Tibial nerve (tissue), 4 donors: ENCODE measurements at regions not wholly inside any gene's neighbourhood (a gene's known extent, or its start where the extent isn't known, plus 50 kb on each side); places are given as distances from the start of the nearest gene placed in this dataset.
"Not testable (repeated sequence)": the region's sequence is repeated elsewhere in the genome, so short reads cannot be mapped to it uniquely, and the experiment has no call there.

Experiments used
- DNase-seq, 2 donors: peaks; one replicate each; pipeline ENCODE4 v3.0.0-alpha.2; 2019; ENCODE audit warnings: low spot score in 2 of 2
- H3K27ac ChIP-seq, 4 donors: fragments of 200-600 bp; sonication (generic) in 3 of 4; one replicate each; pipeline ENCODE4 v1.5.1; 2017 to 2019; ENCODE audit warnings: mild to moderate bottlenecking in 1 of 4
- H3K27me3 ChIP-seq, 2 donors: fragments of 200-600 bp; sonication (generic) in 1 of 2; one replicate each; pipeline versions ENCODE4 v1.5.1 to v1.6.0; 2017 to 2019
- H3K36me3 ChIP-seq, 3 donors: fragments of 200-600 bp; sonication (generic); one replicate each; pipeline ENCODE4 v1.5.1; 2018 to 2019
- H3K4me1 ChIP-seq, 4 donors: fragments of 200-600 bp; sonication (generic) in 3 of 4; one replicate each; pipeline ENCODE4 v1.5.1; 2017 to 2019
- H3K4me3 ChIP-seq, 4 donors: fragments of 200-600 bp; sonication (generic) in 3 of 4; one replicate each; pipeline ENCODE4 v1.5.1; 2017 to 2019; ENCODE audit warnings: mild to moderate bottlenecking in 1 of 4, moderate library complexity in 1 of 4
- H3K9me3 ChIP-seq, 4 donors: fragments of 200-600 bp; sonication (generic) in 3 of 4; one replicate each; pipeline ENCODE4 v1.5.1; 2017 to 2019
- EP300 ChIP-seq, 2 donors: sonication (generic); formaldehyde crosslinking; IDR thresholded peaks; one replicate each; pipeline ENCODE4 v1.6.1; 2017; ENCODE audit warnings: antibody characterized with exemption in 2 of 2, mild to moderate bottlenecking in 1 of 2
- POLR2A ChIP-seq, 2 donors: fragments of 450-650 bp; IDR thresholded peaks; one replicate each; pipeline ENCODE4 v1.6.1; 2017; ENCODE audit warnings: antibody characterized with exemption in 2 of 2, mild to moderate bottlenecking in 2 of 2, moderate library complexity in 2 of 2
- WGBS, 2 donors: methylation state at CpG; one replicate each; pipeline ENCODE4 v1.1.5; 2018; 5-methylcytosine and 5-hydroxymethylcytosine counted together
- TF ChIP-seq, protein P1 (sequence below), 5 experiments: fragments of 200-600 bp in 3 of 5; fragments of 450-650 bp in 2 of 5; sonication (generic) in 3 of 5; IDR thresholded peaks; one replicate each; pipeline ENCODE4 v1.5.1; 2016 to 2019; ENCODE audit warnings: antibody characterized with exemption in 5 of 5, mild to moderate bottlenecking in 3 of 5, moderate library complexity in 2 of 5

DNA sequence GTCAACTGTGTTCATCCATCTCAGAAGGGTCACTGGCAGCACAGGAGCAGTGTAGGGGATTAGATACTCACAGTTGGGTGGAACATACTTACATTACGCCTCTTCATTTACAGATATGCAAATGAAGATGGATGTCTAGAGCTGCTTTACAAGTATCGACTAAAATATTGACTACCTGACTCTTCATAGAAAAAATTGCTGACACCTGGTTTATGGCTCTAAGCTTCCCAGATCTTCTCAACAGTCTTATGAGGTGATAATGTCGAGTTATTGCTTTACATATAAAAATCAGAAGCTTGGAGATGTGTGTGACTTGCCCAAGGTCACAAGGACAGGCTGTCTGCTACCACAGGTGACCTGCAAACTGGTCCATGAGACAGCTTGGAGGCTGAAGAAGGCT is 677.2 kb downstream of the TYW1 start:
- Histone ChIP-seq H3K36me3 (no peaks in the 10 kb centered on the region), H3K9me3 (peaks cover 0 to 53% (median 3%) of the 10 kb centered on the region in 4 donors), H3K4me1 (no peaks in the 10 kb centered on the region), H3K27ac (no peak overlapping the region), H3K27me3 (no peaks in the 10 kb centered on the region), H3K4me3 (no peak overlapping the region)
- TF ChIP-seq, protein P1, sequence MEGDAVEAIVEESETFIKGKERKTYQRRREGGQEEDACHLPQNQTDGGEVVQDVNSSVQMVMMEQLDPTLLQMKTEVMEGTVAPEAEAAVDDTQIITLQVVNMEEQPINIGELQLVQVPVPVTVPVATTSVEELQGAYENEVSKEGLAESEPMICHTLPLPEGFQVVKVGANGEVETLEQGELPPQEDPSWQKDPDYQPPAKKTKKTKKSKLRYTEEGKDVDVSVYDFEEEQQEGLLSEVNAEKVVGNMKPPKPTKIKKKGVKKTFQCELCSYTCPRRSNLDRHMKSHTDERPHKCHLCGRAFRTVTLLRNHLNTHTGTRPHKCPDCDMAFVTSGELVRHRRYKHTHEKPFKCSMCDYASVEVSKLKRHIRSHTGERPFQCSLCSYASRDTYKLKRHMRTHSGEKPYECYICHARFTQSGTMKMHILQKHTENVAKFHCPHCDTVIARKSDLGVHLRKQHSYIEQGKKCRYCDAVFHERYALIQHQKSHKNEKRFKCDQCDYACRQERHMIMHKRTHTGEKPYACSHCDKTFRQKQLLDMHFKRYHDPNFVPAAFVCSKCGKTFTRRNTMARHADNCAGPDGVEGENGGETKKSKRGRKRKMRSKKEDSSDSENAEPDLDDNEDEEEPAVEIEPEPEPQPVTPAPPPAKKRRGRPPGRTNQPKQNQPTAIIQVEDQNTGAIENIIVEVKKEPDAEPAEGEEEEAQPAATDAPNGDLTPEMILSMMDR (IDR thresholded peaks at IDR 0.05): no peak
- TF ChIP-seq EP300 (IDR thresholded peaks at IDR 0.05) (no peak), POLR2A (IDR thresholded peaks at IDR 0.05) (no peak)
- no peak for DNase-seq
- 85 to 92% methylated on average over 3 of the region's 3 CpGs for WGBS, 2 donors

DNA sequence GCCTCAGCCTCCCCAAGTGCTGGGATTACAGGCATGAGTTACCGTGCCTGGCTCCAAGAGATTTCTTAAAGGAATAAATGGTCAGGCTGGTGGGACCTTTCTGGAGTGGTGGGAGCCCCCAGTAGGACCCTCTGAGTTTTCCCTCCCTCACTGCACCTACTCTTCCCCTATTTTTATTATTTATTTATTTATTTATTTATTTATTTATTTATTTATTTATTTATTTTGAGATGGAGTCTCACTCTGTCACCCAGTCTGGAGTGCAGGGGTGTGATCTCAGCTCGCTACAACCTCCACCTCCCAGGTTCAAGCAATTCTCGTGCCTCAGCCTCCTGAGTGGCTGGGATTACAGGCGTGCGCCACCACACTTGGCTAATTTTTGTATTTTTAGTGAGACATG is 678.2 kb downstream of the TYW1 start:
- not testable (repeated sequence) for DNase-seq, H3K27me3 ChIP-seq, H3K27ac ChIP-seq, H3K36me3 ChIP-seq, H3K4me3 ChIP-seq, H3K4me1 ChIP-seq
- WGBS, 2 donors: 90 to 94% methylated on average over 5 of the region's 5 CpGs
- peaks cover 0 to 46% (median 0%) of the 10 kb centered on the region in 4 donors for H3K9me3 ChIP-seq

DNA sequence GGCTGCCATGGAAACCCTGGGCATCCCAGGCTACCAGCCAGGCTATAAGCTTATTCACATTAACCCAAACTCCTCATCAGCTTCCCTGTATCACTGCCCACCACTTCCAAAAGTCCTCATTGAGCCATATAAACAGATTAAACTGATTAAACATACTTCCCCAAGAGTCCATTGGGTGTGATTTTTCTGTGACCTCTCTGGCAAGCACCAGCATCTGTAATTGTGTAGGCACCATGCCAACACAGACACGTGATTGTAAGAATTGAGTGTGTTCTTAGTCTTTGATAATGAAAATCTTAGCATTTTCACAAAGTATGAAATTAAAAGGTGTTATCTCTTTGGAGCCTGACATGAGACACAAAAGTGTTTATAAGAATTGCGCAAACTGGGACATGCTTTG is 679.3 kb downstream of the TYW1 start:
- H3K4me3 ChIP-seq: no peak overlapping the region
- H3K27me3 ChIP-seq: no peaks in the 10 kb centered on the region
- no peak for DNase-seq
- WGBS, 2 donors: 9 to 56% methylated on average over 2 of the region's 2 CpGs
- no peak overlapping the region for H3K27ac ChIP-seq
- peaks cover 0 to 35% (median 0%) of the 10 kb centered on the region in 4 donors for H3K9me3 ChIP-seq
- H3K36me3 ChIP-seq: no peaks in the 10 kb centered on the region
- no peaks in the 10 kb centered on the region for H3K4me1 ChIP-seq
- TF ChIP-seq, protein P1 (IDR thresholded peaks at IDR 0.05): no peak
- TF ChIP-seq POLR2A (IDR thresholded peaks at IDR 0.05) (no peak), EP300 (IDR thresholded peaks at IDR 0.05) (no peak)

DNA sequence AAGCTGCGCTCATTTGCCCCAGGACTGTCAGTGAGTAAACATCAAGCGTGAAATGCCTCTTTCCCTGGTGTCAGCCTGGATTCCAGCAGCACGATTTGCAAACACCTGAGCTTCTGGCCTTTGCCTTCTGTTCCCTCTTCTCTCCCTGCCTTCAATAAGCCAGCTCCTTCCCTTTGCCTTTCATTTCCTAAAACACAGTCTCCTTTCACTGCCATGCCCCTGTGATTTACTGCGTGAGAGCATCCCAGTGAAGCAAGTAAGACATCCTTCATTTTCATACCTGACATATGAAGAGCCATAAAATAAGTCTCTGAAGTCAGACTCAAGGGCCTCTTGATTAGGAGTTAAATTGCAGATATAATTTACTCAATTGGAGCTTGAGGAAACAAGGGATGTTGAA is 681.8 kb downstream of the TYW1 start:
- TF ChIP-seq EP300 (IDR thresholded peaks at IDR 0.05): no peak
- Histone ChIP-seq H3K4me3 (no peak overlapping the region), H3K27ac (no peak overlapping the region), H3K27me3 (no peaks in the 10 kb centered on the region), H3K4me1 (no peaks in the 10 kb centered on the region), H3K36me3 (no peaks in the 10 kb centered on the region), H3K9me3 (peaks cover 0 to 23% (median 0%) of the 10 kb centered on the region in 4 donors)
- no peak for DNase-seq
- 76 to 79% methylated on average over 4 of the region's 4 CpGs for WGBS, 2 donors

DNA sequence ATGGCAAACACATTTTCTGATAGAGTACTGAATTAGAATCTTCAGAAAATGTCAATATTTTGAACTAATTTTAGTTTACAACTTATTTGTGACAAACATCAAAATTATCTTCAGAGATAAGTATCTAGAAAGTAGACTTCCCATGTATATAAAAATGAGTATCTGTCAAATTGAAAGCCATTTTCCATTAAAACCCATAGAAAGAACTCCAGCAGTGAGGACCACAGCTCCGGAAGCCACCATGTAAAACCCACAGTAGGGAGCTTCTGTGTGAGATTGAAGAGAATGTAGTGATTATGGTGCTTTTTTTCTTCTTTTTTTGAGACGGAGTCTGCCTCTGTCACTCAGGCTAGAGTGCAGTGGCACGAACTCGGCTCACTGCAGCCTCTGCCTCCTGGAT is 687.0 kb downstream of the TYW1 start:
- H3K4me3 ChIP-seq: no peak overlapping the region
- peaks cover 0 to 6% (median 0%) of the 10 kb centered on the region in 4 donors for H3K9me3 ChIP-seq
- no peaks in the 10 kb centered on the region for H3K4me1 ChIP-seq
- 76 to 77% methylated on average over 4 of the region's 4 CpGs for WGBS, 2 donors
- H3K27me3 ChIP-seq: no peaks in the 10 kb centered on the region
- TF ChIP-seq EP300 (IDR thresholded peaks at IDR 0.05) (no peak), POLR2A (IDR thresholded peaks at IDR 0.05) (no peak)
- TF ChIP-seq, protein P1 (IDR thresholded peaks at IDR 0.05): no peak
- DNase-seq: no peak
- no peaks in the 10 kb centered on the region for H3K36me3 ChIP-seq
- no peak overlapping the region for H3K27ac ChIP-seq

DNA sequence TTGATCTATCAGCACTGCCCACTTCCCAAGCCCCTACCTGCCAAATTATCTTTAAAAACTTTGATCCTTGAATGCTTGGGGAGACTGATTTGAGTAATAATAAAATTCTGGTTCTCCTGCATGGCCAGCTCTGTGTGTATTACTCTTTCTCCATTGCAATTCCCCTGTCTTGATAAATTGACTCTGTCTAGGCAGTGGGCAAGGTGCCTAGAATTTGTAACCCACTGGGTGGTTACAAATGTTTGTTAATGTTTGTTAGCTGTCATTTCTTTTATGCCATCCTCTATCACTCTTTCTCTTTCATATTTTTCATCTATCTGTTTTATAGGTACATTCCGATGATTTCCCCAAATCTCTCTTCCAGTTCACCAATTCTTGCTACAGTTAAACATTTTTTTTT is 694.1 kb downstream of the TYW1 start:
- H3K27ac ChIP-seq: no peak overlapping the region
- no peaks in the 10 kb centered on the region for H3K36me3 ChIP-seq
- TF ChIP-seq, protein P1 (IDR thresholded peaks at IDR 0.05): no peak
- no peak for DNase-seq
- H3K9me3 ChIP-seq: peaks cover 0 to 9% (median 0%) of the 10 kb centered on the region in 4 donors
- WGBS, 2 donors: 92 to 93% methylated on average over 1 of the region's 1 CpG
- no peak overlapping the region for H3K4me3 ChIP-seq
- no peaks in the 10 kb centered on the region for H3K27me3 ChIP-seq
- H3K4me1 ChIP-seq: no peaks in the 10 kb centered on the region
